ENCODE measurements at regions not wholly inside any gene's neighbourhood (a gene's known extent, or its start where the extent isn't known, plus 50 kb on each side); places are given as distances from the start of the nearest gene placed in this dataset.

- no peak for TF ChIP-seq MAX (IDR thresholded peaks at IDR 0.05; ENCODE audit: insufficient read depth, insufficient read length)
- no peak for TF ChIP-seq FOS (IDR thresholded peaks at IDR 0.05; ENCODE audit: borderline replicate concordance, insufficient read depth, low read length)
- TF ChIP-seq CTCF (IDR thresholded peaks at IDR 0.05; ENCODE audit: extremely low read depth in 1 of 2, insufficient read depth in 1 of 2, low read depth in 1 of 2, low read length in 2 of 2) = no peak
- TF ChIP-seq MYC (IDR thresholded peaks at IDR 0.05; ENCODE audit: low read depth, low read length) = no peak
- TF ChIP-seq JUN (IDR thresholded peaks at IDR 0.05; ENCODE audit: borderline replicate concordance, insufficient read depth, insufficient read length, low read depth) = no peak
- no peak for TF ChIP-seq POLR2A (IDR thresholded peaks at IDR 0.05; ENCODE audit: low read depth, low read length)
Observed at GRCh38 chr3:13693441-13693840, 144.5 kb downstream of the FBLN2 start.

Measured in endothelial cell of umbilical vein (primary cell).